RWPE1 (cell line): ENCODE measurements at regions not wholly inside any gene's neighbourhood (a gene's known extent, or its start where the extent isn't known, plus 50 kb on each side); places are given as distances from the start of the nearest gene placed in this dataset.
A peak's percentile ranks its signal among the peaks of the same experiment; 100 is the strongest.

Source experiments
- CTCF ChIA-PET: fragments of 350-600 bp; sonication (Branson Sonifier 250); formaldehyde crosslinking; extraction: SDS; loops from one replicate; lab custom pipeline; 2021; lab: Yijun Ruan, JAX
- POLR2A ChIA-PET: fragments of 400-600 bp; formaldehyde crosslinking; extraction: SDS; loops from one replicate; lab custom pipeline; 2020; ENCODE audit warnings: antibody characterized with exemption; ENCODE audit not compliant: low non-redundant PET; lab: Yijun Ruan, JAX
- DNase-seq: peaks from one replicate; pipeline ENCODE4 v3.0.0; 2012; ENCODE audit warnings: low spot score
- H3K27ac ChIP-seq: fragments of 450-650 bp; 2 replicates; pipeline ENCODE4 v1.5.1; 2017
- CTCF ChIP-seq: fragments of 450-650 bp; conservative IDR thresholded peaks from 2 replicates; pipeline ENCODE4 v1.5.1; 2017; ENCODE audit warnings: low read depth, mild to moderate bottlenecking

- DNase-seq, result no peak
- TF ChIP-seq CTCF, result no peak
- ChIA-PET POLR2A (no interaction called here), CTCF (no interaction called here)
- H3K27ac ChIP-seq, result no peak overlapping the region
Observed at GRCh38 chr12:17388679-17389078, 701.3 kb downstream of the RERGL start.

GRCh38 chr12:17383321-17383720, 706.7 kb downstream of the RERGL start:
- no peak overlapping the region for H3K27ac ChIP-seq
- ChIA-PET CTCF (no interaction called here), POLR2A (no interaction called here)
- no peak for TF ChIP-seq CTCF
- DNase-seq, result no peak

- no peak for TF ChIP-seq CTCF
- H3K27ac ChIP-seq, result no peak overlapping the region
- peak; percentile 5 for DNase-seq
- ChIA-PET POLR2A (no interaction called here), CTCF (no interaction called here)
Observed at GRCh38 chr12:17381211-17381610, 708.8 kb downstream of the RERGL start.

- POLR2A ChIA-PET, result no interaction called here
- TF ChIP-seq CTCF, result no peak
- H3K27ac ChIP-seq, result no peak overlapping the region
- no peak for DNase-seq
- CTCF ChIA-PET, result interaction anchor here (0.7 kb wide), 1 partner anchor 130 kb away, joined by 3 read pairs; no protein-coding TSS in a partner anchor
Observed at GRCh38 chr12:17372508-17372907, 717.5 kb downstream of the RERGL start.

- no peak for TF ChIP-seq CTCF
- POLR2A ChIA-PET, result no interaction called here
- CTCF ChIA-PET, result interaction anchor here (0.7 to 1.1 kb wide), 2 partner anchors 13 to 131 kb away, joined by 3 read pairs; no protein-coding TSS in a partner anchor
Observed at GRCh38 chr12:17371491-17372215, 718.3 kb downstream of the RERGL start.

GRCh38 chr12:17370621-17371020, 719.4 kb downstream of the RERGL start:
- CTCF ChIA-PET, result interaction anchor here (1.1 kb wide), 1 partner anchor 12 kb away, joined by 3 read pairs; no protein-coding TSS in a partner anchor
- POLR2A ChIA-PET, result no interaction called here
- no peak overlapping the region for H3K27ac ChIP-seq
- no peak for DNase-seq
- TF ChIP-seq CTCF, result no peak

More at GRCh38 chr12:17371491-17372215, 718.3 kb downstream of the RERGL start:
- no peak overlapping the region for H3K27ac ChIP-seq
- DNase-seq, result no peak
